ENCODE measurements at regions not wholly inside any gene's neighbourhood (a gene's known extent, or its start where the extent isn't known, plus 50 kb on each side); places are given as distances from the start of the nearest gene placed in this dataset.

GRCh38 chrX:9227276-9227675 is 193.3 kb upstream of the FAM9B start:
- no peaks in the 10 kb centered on the region for H3K9me2 ChIP-seq (replicated peaks; ENCODE audit: insufficient read depth, low read length)
- no peaks in the 10 kb centered on the region for H4K20me1 ChIP-seq (ENCODE audit: low read depth, low read length)
- no peaks in the 10 kb centered on the region for H3K27me3 ChIP-seq (ENCODE audit: low read length)
- H3K9me3 ChIP-seq (ENCODE audit: insufficient read depth, low read length): no peaks in the 10 kb centered on the region
- H3K27ac ChIP-seq (ENCODE audit: low read depth, low read length): no peak overlapping the region
- no peaks in the 10 kb centered on the region for H3K36me3 ChIP-seq (ENCODE audit: low read length)
- H3F3A ChIP-seq (ENCODE audit: insufficient read depth): no peaks in the 10 kb centered on the region
- H2AFZ ChIP-seq (ENCODE audit: low read depth, low read length, severe bottlenecking): no peak overlapping the region
- H3K9ac ChIP-seq (ENCODE audit: low read length): no peak overlapping the region
- H3K4me3 ChIP-seq (ENCODE audit: insufficient read depth, low read length, poor library complexity, severe bottlenecking): no peak overlapping the region
- H3K79me2 ChIP-seq (ENCODE audit: insufficient read depth, low read length): no peaks in the 10 kb centered on the region
- no peak for TF ChIP-seq EZH2phosphoT487 (conservative IDR thresholded peaks at IDR 0.05; ENCODE audit: low read length)
- TF ChIP-seq CTCF (IDR thresholded peaks at IDR 0.05; ENCODE audit: insufficient read depth, low read length, poor library complexity, severe bottlenecking): no peak
- no peak overlapping the region for H3K4me2 ChIP-seq (ENCODE audit: low read depth, low read length, poor library complexity, severe bottlenecking)

DNA sequence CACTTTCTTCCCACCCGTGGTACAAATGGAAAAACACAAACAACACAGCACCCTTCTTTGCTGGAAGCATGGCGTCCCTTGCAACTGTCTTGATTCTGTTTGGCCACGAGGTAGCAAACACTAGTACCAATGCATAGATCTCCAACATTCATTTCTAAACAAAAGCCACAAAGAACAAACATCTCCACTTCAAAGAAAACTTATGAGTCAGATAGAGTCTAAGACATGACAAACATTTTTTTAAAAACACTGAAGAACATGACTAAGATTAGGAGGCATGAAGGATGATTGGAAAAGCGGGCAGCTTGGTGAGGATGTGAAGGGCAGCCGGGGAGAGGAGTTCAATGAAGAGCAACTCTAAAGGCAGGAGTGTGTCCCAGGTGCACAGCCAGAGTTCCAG is 197.6 kb upstream of the FAM9B start:
- no peaks in the 10 kb centered on the region for H3K27me3 ChIP-seq (ENCODE audit: low read length)
- no peak overlapping the region for H3K4me3 ChIP-seq (ENCODE audit: insufficient read depth, low read length, poor library complexity, severe bottlenecking)
- no peaks in the 10 kb centered on the region for H3K36me3 ChIP-seq (ENCODE audit: low read length)
- H3K4me2 ChIP-seq (ENCODE audit: low read depth, low read length, poor library complexity, severe bottlenecking): no peak overlapping the region
- H3K9ac ChIP-seq (ENCODE audit: low read length): no peak overlapping the region
- no peaks in the 10 kb centered on the region for H3K9me2 ChIP-seq (replicated peaks; ENCODE audit: insufficient read depth, low read length)
- no peaks in the 10 kb centered on the region for H3F3A ChIP-seq (ENCODE audit: insufficient read depth)
- H2AFZ ChIP-seq (ENCODE audit: low read depth, low read length, severe bottlenecking): no peak overlapping the region
- no peaks in the 10 kb centered on the region for H4K20me1 ChIP-seq (ENCODE audit: low read depth, low read length)
- TF ChIP-seq CTCF (IDR thresholded peaks at IDR 0.05; ENCODE audit: insufficient read depth, low read length, poor library complexity, severe bottlenecking) (no peak), EZH2phosphoT487 (conservative IDR thresholded peaks at IDR 0.05; ENCODE audit: low read length) (no peak)
- H3K79me2 ChIP-seq (ENCODE audit: insufficient read depth, low read length): no peaks in the 10 kb centered on the region
- H3K9me3 ChIP-seq (ENCODE audit: insufficient read depth, low read length): no peaks in the 10 kb centered on the region
- H3K27ac ChIP-seq (ENCODE audit: low read depth, low read length): no peak overlapping the region

- Histone ChIP-seq H3K9me3 (ENCODE audit: insufficient read depth, low read length) (no peaks in the 10 kb centered on the region), H3K4me2 (ENCODE audit: low read depth, low read length, poor library complexity, severe bottlenecking) (no peak overlapping the region), H3F3A (ENCODE audit: insufficient read depth) (no peaks in the 10 kb centered on the region), H4K20me1 (ENCODE audit: low read depth, low read length) (no peaks in the 10 kb centered on the region), H3K36me3 (ENCODE audit: low read length) (no peaks in the 10 kb centered on the region), H3K9me2 (replicated peaks; ENCODE audit: insufficient read depth, low read length) (no peaks in the 10 kb centered on the region), H3K79me2 (ENCODE audit: insufficient read depth, low read length) (no peaks in the 10 kb centered on the region), H3K27me3 (ENCODE audit: low read length) (no peaks in the 10 kb centered on the region), H3K27ac (ENCODE audit: low read depth, low read length) (no peak overlapping the region), H3K9ac (ENCODE audit: low read length) (no peak overlapping the region), H2AFZ (ENCODE audit: low read depth, low read length, severe bottlenecking) (no peak overlapping the region), H3K4me3 (ENCODE audit: insufficient read depth, low read length, poor library complexity, severe bottlenecking) (no peak overlapping the region)
- TF ChIP-seq EZH2phosphoT487 (conservative IDR thresholded peaks at IDR 0.05; ENCODE audit: low read length) (no peak), CTCF (IDR thresholded peaks at IDR 0.05; ENCODE audit: insufficient read depth, low read length, poor library complexity, severe bottlenecking) (no peak)
Observed at GRCh38 chrX:9233141-9233540, 199.2 kb upstream of the FAM9B start.

GRCh38 chrX:9234315-9234714 is 200.4 kb upstream of the FAM9B start:
- Histone ChIP-seq H3K4me3 (ENCODE audit: insufficient read depth, low read length, poor library complexity, severe bottlenecking) (no peak overlapping the region), H4K20me1 (ENCODE audit: low read depth, low read length) (no peaks in the 10 kb centered on the region)

More at GRCh38 chrX:9234315-9234714, 200.4 kb upstream of the FAM9B start:
- Histone ChIP-seq H3K4me2 (ENCODE audit: low read depth, low read length, poor library complexity, severe bottlenecking) (no peak overlapping the region), H2AFZ (ENCODE audit: low read depth, low read length, severe bottlenecking) (no peak overlapping the region), H3F3A (ENCODE audit: insufficient read depth) (no peaks in the 10 kb centered on the region), H3K9ac (ENCODE audit: low read length) (no peak overlapping the region), H3K36me3 (ENCODE audit: low read length) (no peaks in the 10 kb centered on the region), H3K9me2 (replicated peaks; ENCODE audit: insufficient read depth, low read length) (no peaks in the 10 kb centered on the region), H3K27me3 (ENCODE audit: low read length) (no peaks in the 10 kb centered on the region), H3K27ac (ENCODE audit: low read depth, low read length) (no peak overlapping the region), H3K79me2 (ENCODE audit: insufficient read depth, low read length) (no peaks in the 10 kb centered on the region), H3K9me3 (ENCODE audit: insufficient read depth, low read length) (no peaks in the 10 kb centered on the region)
- no peak for TF ChIP-seq EZH2phosphoT487 (conservative IDR thresholded peaks at IDR 0.05; ENCODE audit: low read length)
- no peak for TF ChIP-seq CTCF (IDR thresholded peaks at IDR 0.05; ENCODE audit: insufficient read depth, low read length, poor library complexity, severe bottlenecking)

Measured in SU-DHL-6 (cell line).